MV-4-11 (cell line): ENCODE measurements at regions not wholly inside any gene's neighbourhood (a gene's known extent, or its start where the extent isn't known, plus 50 kb on each side); places are given as distances from the start of the nearest gene placed in this dataset.
A peak's percentile ranks its signal among the peaks of the same experiment; 100 is the strongest.
"Not testable (repeated sequence)": the region's sequence is repeated elsewhere in the genome, so short reads cannot be mapped to it uniquely, and the experiment has no call there.

ENCODE experiments used
- DNase-seq: peaks from one replicate; lab custom pipeline; 2025; lab: John Stamatoyannopoulos, UW

DNA sequence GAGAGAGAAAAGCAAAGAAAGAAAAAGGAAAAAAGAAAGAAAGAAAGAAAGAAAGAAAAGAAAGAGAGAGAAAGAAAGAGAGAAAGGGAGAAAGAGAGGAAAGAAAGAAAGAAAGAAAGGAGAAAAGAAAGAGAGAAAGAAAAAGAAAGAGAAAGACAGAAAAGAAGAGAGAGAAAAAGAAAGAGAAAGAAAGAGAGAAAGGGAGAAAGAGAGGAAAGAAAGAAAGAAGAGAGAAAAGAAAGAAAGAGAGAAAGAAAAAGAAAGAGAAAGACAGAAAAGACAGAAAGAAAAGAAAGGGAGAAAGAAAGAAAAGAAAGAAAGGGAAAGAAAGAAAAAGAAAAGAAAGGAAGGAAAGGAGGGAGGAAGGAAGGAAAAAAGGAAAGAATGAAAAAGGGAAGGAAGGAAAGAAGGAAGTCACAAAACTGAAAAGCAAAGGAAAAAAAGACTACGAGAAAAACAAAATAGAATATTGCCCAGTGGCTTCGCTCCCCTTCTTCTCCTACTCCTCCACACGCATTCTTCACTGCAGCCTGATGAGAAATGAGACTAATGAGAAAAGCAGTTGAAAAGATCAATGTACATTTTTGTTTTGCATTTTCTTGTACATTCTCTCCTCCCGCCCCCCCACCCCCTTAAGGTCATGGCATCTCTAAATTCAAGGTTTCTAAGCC is 170.0 kb downstream of the SOD2 start:
- no peak for DNase-seq

GRCh38 chr6:159521962-159522361 is 171.1 kb downstream of the SOD2 start:
- DNase-seq: no peak

DNA sequence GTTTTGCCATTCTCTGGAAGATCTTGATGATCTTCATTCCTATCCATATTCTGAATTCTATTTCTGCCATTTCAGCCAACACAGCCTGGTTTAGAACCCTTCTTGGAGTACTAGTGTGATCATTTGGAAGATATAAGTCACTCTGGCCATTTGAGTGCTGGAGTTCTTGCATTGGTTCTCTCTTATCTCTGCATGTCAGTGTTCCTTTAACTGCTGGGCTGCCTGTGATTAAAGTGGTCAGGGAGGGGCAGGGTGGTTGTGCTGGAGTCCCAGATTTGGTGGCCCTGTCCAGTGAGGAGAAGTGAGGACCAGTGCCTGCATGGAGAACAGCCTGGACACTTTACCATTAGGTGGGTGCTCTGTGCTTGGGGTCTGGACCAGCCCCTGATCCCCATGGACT is 173.0 kb downstream of the SOD2 start:
- no peak for DNase-seq

DNA sequence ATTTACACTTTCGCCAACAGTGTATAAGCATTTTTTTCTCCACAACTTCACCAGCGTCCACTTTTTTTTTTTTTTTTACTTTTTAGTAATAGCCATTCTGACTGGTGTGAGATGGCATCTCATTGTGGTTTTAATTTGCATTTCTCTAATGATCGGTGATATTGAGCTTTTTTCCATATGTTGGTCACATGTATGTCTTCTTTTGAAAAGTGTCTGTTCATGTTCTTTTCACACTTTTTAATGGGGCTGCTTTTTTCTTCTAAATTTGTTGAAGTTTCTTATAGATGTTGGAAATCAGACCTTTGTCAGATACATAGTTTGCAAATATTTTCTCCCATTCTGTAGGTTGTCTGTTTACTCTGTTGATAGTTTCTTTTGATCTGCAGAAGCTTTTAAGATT is 177.2 kb downstream of the SOD2 start:
- DNase-seq: not testable (repeated sequence)

DNA sequence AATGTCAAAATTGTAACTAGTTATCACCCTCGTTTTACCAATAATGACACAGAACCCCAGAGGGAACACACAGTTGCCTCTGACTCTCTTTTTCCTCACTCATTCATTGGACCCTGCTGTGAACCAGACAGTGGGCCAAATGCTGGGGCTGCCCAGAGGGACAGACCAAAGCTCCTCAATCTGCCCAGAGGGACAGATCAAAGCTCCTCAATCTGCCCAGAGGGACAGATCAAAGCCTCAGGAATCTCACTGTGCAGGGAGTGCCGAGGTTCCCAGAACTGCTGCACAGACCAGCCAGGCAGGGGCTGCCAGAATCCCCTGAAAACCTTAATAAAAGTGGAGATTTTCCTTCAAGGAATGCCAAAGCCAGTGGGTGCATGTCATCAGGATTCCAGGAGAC is 179.1 kb downstream of the SOD2 start:
- no peak for DNase-seq

DNA sequence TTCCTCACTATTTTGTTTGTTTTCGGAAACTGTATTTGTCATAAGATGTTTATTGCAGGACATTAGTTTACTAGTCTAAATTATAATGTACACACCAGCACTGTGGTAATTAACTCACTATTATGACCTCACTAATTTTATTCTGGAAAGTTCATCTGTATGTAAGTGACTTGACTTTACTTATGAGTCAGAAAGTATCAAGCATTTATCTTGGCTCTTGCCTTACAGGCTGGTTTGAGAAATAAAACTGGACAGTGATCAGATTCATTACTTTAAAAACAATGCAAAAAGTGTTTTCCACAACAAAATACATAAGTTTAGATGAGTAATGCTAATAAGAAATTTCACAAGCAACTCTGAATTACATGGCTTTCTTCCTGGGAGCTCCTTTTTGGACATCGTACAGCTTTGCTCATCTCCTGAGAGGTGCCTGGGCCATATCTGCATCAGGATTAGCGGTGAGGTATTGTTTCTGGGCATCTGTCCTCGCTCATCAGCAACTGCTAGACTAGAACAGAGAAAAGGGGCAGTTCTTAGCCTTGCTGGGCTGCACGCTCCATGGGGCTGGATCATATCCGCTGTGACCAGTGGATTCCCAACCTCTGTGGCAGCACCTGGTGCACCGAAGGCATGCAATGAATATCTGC is 179.8 kb downstream of the SOD2 start:
- no peak for DNase-seq

GRCh38 chr6:159512571-159512970 is 180.5 kb downstream of the SOD2 start:
- no peak for DNase-seq

DNA sequence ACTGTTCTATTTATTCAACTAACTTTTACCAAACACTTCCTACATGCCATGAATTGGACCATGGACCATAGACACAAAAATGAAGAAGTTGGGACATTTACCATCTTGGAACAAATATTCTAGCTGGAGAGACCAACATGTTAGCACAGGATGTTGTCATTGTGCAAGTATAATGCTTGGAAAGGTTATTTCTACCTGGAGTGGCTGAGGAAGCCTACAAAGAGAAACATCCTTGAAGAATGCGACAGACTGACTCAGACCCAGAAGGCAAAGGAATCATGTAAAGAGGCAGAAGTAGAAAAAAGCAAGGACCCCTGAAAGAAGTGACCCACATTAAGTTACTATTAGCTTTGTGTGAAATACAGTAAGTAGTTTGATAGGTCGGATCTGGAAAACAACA is 180.9 kb downstream of the SOD2 start:
- DNase-seq: no peak

DNA sequence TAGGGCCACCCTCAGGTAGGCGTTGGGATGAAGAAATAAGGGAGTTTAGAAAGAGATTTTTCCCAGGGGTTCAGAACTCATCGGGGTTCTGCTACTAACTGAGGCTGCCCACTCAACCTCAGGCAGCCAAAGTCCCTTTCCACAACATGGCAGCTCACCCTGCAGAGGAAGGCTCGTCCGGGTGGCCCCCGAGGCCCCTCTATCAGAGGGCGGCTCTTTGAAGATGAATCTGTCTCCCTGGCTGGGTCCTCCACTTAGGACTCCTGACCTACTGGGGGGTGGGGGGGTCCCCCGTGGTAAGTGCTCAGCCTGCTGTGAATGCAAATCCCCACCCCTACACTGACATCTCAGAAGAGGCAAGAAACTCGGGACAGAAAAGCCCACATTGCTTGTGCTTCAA is 182.9 kb downstream of the SOD2 start:
- DNase-seq: no peak

DNA sequence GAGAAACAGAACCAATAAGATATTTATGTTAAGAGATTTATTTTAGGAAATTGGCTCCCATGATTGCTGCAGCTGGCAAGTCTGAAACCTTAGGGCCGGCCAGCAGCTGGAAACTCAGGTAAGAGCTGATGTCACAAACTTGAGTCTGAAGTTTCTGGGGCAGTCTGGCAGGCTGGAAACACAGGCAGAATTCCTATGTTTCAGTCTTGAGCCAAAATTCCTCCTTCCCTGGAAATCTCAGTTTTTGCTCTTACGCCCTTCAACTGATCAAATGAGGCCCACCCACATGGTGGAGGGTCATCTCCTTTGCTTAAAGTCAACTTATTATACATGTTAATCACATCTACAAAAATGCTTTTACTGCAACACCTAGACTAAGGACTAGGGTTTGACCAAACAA is 184.1 kb downstream of the SOD2 start:
- DNase-seq: no peak

- no peak for DNase-seq
Observed at GRCh38 chr6:159506048-159506447, 187.0 kb downstream of the SOD2 start.

DNA sequence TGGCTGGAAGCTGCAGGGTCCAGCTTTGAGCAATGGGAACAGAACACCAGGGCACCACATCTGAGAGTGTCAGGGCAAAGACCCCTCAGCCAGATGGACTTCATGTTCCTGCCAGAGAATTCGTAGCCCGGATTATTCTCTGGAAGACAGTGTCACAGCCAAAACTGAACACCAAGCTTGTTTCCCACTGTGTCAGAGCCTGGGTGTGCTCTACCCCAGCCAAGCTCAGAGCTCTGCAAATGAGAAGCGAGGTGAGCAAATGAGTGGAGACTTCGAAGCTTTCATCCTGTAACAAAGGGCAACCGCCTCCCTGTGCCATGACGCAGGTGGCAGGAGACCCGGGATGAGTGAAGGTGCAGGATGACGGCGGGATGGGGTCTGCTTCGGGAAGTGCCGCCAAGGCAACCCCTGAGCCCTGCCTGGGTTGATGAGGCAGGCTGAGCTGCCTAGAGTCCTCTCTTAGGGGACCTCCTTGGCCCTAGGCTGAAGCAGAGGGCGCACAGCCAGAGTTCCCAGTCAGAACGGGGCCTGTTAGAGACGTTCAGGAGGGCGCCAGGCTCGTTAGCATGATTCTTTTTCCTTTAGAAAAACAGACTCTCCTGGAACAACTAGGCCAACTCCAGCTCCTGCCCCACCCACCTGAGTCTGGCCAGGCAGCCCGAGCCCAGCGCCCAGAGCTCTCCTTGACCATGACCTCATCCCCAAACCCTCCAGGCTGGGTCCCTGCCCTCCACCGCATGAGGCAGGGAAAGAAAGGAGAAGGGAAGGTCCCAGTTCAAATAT is 187.7 kb downstream of the SOD2 start:
- DNase-seq: no peak

DNA sequence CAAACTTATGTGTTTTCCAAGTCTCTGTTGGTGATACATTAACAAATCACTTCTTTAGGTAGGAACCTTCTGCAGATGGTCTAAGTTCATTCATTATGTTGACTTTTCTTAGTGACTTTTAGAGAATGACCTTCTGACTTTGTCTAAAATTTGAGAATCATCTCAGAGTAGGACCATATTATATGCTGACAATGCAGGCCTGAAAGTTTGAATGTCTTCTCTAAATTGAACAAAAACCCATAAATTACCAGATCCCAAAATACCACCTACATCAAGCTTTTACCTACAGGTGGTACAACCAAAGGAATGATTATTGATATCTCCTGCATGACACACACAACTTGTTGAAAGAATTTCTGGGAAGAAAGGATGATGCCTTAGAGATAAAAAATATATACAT is 191.5 kb downstream of the SOD2 start:
- DNase-seq: no peak

DNA sequence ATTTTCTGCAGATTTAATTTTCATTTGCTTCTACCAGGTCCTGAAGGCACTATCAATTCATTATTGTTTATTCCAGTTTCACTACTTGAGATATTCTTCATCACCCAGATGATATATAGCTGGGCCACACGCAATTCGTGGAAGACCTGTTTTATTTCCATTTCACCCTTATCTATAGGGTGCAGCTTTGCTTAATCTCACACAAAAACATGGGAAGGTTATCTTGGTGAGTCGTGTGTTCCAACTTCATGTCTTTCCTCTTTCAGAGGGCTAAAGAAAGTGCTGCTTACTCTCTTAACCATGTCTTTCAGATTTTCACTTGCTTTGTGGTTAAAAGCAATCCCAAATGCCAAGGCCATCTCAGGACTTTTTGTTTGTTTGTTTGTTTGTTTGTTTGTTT is 194.0 kb downstream of the SOD2 start:
- DNase-seq: no peak

DNA sequence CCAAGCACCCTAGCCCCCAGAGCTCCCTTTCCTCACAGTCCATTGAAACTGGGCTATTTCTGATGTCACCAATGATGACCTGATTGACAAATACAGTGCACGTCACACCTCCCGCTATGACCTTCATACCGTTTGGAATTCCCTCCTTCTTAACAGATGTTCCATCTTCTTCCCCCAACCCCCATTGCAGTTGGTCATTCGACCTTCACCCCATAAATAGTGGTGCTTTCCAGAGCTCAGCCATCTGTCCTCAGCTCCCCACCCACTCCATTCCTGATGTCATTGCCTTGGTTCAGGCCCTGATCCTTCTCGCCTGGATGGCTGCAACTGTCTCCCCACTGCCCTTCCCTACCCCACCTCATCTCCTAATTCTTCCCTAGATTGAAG is 198.5 kb downstream of the SOD2 start:
- DNase-seq: no peak

GRCh38 chr6:159493898-159494585 is 199.0 kb downstream of the SOD2 start:
- no peak for DNase-seq

DNA sequence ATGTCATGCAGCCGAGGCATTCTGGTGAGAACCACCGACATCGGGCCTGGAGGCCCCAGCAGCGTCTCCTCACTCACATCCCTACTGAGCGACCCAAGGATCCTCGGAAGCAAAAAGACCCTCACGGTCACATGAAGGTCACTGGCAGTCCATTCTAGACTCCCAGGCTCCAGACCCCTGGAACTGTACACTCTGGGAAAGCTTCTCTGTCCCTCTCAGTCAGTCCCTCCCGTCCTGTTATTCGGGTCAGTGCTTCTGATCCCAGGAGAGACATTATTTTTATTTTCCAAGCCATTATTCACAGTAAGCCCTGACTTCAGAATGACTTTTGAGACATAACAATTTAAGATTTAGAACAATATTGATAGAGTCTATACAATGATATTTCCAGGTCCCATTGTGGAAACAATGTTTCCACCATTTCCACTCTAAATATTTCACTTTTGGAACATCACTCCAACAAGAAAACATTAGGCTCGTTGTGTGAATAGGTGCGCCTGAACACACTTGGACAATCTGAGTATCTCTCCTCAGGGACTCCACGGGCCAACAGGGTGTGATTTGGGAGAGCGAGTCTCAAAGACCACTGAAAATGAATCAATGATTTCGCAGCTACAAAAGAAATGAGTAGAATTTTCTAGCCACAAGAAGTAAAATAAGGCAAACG is 199.7 kb downstream of the SOD2 start:
- no peak for DNase-seq

GRCh38 chr6:159490298-159490937 is 202.6 kb downstream of the SOD2 start:
- DNase-seq: no peak

DNA sequence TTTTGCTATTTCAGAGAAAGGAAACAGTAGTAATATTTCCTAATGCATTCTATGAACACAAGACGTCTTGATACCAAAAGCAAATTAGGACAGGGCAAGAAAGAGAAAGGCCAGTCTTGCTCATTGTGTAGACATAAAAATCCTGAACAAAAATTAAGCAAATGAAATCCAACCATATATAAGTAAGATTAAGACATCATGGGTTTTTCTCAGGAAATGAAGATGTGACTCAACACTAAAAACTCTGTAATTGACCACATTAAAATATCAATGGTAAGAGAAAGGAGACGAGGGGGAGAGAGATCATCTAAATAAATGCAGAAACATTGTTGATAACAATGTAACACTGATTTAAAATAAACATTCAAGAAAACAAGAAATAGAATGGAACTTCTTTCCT is 205.4 kb downstream of the SOD2 start:
- DNase-seq: no peak

GRCh38 chr6:159483259-159483658 is 209.8 kb downstream of the SOD2 start:
- peak; percentile 39 for DNase-seq

GRCh38 chr6:159481897-159482296 is 211.1 kb downstream of the SOD2 start:
- no peak for DNase-seq

DNA sequence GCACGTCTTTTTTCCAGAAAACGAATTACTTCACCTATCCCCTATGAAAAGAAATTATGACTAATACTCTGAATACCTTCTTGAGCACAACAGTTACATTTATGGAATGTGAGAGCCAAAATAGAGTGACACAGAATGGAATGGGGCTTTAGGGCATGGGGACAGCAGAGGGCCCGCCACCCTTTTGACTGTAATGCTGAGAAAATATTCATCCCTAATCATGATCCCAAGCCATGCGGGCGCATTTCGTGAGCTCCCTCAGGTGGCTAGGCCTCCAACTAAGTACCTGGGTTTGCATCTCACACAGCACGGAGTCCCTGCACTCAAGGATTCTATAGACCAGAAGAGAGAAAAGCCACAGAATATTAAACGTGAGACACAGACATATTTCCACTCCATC is 212.6 kb downstream of the SOD2 start:
- DNase-seq: no peak
